GM19328 (cell line): ENCODE measurements at regions not wholly inside any gene's neighbourhood (a gene's known extent, or its start where the extent isn't known, plus 50 kb on each side); places are given as distances from the start of the nearest gene placed in this dataset.
"Not testable (repeated sequence)": the region's sequence is repeated elsewhere in the genome, so short reads cannot be mapped to it uniquely, and the experiment has no call there.

Source experiments
- ATAC-seq: cut with Tn5 transposase; IDR thresholded peaks from one replicate; pipeline ENCODE4 v1.9.1; 2021; ENCODE audit warnings: mild to moderate bottlenecking, moderate library complexity; ENCODE audit not compliant: unreplicated experiment

- ATAC-seq: no peak
Observed at GRCh38 chr2:41129988-41130387, 678.1 kb upstream of the SLC8A1 start.

DNA sequence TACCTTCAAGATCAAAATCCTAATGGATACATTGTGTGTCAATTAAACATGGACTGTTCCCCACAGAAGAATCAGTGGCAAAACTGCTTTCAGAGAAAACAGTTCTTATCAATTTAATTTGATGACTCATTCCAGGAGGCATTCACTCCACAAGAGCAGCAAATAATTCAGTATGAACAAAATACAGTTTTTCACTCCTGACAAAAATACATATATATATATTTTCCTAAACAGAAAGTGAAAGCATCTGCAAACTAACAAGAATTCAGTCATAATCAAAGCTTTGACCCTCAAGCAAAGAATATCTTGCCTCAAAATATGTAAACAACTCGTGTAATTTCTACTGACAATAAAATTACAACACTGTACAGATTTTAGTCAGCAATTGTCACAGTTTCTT lies 685.1 kb upstream of the SLC8A1 start:
- no peak for ATAC-seq

DNA sequence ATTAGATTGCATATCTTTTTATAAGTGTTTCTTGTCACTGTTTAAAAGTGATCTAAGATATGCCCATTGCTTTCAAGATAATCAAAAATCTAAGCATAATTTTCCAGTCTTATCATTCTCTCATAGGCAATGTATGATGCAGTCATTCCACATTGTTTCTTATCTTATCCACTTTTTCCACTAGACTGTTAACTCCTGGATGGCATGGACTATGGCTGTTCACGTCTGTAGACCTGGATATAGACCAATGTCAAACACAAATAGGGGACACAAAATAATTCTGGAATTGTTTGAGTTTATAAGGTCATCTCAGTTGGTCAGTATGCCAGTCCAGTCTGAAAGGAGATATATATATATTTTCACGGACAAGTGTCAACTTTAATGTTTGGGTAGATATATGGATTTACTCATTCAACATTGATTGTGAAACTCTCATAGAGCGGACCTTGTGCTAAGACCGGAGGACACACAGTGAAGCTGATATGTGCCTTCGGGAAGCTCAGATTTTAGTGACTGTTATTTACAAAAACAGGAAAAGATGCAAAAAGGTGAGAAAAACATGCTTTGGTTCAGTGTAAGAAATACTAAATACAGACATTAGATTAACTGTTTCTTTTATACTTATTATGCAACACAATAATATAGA lies 689.4 kb upstream of the SLC8A1 start:
- no peak for ATAC-seq

DNA sequence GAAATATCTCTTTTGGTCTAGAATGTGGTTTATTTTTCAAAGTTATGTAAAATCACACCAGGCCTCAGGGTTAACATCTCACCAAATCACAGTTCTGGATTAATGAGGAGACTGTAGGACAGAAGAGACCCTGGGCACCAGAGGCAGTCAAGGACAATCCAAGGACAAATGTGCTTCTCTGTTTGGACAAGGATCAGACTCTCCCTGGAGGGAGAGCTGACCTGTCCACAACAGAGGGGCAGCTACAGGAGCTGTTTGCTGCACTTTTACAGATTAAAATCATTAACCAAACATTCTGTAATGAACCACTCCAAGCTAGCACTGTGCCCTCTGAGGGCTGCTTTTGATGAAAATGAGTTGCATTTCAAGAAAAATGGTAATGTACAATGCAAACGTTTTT lies 690.6 kb upstream of the SLC8A1 start:
- ATAC-seq: no peak

DNA sequence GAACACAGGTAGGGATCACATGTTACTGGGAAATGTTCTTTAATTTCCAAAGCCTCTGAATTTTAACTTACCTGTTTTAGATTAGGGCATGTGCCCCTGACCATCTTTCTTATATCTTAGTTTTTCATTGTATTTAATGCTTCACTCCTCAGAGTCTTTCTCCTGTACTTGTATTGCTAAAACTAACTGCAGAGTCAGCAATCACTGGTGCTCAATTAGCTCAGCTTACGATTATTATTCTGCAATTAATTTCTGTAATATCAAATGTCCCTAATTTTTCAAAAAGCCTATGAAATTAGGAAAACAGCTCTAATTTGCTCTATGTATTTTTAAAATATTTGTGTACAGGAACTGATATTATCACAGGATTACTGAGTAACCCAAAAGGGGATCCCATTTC lies 693.2 kb upstream of the SLC8A1 start:
- ATAC-seq: no peak

DNA sequence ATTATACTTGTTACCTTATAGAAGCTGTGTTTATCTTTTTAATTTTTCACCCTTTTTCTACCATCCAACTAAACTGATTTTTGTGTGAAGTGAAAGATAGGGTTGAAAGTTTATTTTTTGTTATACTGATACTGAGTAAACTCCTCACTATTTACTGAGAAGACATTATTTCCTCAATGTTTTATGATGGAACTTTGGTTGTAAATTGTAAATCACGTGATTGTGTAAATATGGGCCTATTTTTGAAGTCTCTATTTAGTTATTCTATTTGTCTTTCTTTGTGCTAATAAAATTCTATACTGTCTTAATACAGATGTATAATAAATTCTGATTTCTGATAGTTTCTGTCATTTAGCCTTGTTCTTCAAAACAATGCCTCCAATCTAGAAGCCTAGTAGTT lies 697.2 kb upstream of the SLC8A1 start:
- ATAC-seq: no peak

- no peak for ATAC-seq
Observed at GRCh38 chr2:41151746-41152145, 699.9 kb upstream of the SLC8A1 start.

- no peak for ATAC-seq
Observed at GRCh38 chr2:41152318-41152717, 700.4 kb upstream of the SLC8A1 start.

DNA sequence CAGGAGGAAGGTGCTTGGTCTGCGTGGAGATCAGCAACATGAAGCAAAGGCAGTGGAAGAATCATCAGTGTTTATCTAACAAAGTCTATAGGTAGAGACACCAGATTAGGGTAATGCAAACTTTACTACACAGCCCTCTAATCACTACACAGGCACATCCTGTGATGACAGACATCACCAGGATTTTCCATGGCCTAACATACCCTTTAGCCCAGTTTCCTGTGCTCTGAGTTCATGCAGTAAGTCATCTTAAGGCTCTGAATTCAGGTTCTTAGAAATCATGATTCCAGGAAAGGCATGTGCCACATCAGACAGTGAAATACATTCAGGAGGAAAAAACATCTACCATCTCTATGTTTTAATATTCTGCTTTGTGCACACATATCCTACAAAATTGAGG lies 708.5 kb upstream of the SLC8A1 start:
- ATAC-seq: no peak

DNA sequence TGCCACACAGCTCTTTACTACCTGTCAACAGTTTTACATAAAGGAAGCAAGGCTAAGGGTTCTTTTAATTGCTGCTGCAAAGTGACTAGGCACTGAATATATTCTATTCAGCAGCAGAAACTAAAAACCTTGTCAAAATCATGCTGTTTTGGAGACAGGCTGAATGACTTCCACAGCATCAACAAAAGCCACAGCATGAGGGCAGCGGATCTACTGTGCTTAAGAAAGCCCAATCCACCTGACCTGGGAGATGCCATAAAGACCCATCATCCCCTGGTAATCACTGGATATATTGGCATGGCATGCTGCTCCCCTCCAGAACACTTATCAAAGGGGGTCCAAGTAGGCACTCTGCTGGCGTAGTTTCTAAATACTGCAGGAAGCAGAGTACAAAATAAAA lies 715.1 kb upstream of the SLC8A1 start:
- no peak for ATAC-seq

- no peak for ATAC-seq
Observed at GRCh38 chr2:41169744-41170143, 717.9 kb upstream of the SLC8A1 start.

DNA sequence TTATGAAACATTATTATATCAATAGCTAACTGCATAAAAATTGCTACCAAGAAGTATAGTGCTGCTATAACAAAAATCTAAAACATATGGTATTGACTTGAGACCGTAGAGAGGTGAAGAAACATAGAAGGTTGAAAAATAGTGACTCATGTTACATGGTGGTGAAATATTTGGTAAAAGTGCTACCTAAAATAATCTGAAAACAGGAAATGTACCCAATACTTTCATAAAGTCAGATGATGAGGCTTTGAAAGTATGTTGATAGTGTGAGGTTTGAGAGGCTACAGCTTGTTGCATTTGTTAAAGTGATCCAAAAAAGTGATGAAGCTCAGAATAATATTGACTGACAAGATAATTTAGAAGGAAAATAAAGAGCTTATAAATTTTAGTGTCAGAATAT lies 718.7 kb upstream of the SLC8A1 start:
- ATAC-seq: no peak

DNA sequence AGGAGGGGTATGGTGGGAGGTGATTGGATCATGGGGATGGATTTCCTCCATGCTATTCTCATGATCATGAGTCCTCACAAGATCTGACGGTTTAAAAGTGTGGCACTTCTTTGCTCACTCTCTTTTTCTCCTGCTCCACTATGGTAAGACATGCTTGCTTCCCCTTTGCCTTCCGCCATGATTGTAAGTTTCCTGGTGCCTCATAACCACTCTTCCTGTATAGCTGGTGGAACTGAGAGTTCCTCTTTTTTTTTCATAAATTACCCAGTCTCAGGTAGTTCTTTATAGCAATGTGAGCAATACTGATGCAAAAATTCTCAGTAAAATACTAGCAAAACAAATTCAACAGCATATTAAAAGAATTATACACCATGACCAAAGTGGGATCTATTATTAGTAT lies 728.5 kb upstream of the SLC8A1 start:
- ATAC-seq: no peak

DNA sequence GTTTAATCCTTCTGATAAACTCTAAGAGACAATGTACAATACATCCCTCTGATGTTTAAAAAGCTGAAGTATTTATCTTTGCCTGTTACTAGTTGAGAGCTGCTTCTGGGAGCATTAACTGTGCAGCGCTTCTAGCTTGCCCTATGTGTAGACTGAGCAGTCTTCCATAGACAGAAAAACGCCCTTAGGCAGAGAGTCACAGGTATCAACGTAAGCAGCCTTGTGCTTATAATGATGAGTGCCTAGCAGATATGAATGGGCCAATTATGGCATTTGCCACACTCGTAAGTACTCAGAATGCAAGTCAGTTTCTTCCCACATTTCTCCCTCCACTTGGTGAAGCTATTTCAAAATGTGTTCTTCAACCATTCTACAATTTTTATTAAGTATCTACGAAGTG lies 731.1 kb upstream of the SLC8A1 start:
- no peak for ATAC-seq

- no peak for ATAC-seq
Observed at GRCh38 chr2:41187376-41188122, 735.7 kb upstream of the SLC8A1 start.

DNA sequence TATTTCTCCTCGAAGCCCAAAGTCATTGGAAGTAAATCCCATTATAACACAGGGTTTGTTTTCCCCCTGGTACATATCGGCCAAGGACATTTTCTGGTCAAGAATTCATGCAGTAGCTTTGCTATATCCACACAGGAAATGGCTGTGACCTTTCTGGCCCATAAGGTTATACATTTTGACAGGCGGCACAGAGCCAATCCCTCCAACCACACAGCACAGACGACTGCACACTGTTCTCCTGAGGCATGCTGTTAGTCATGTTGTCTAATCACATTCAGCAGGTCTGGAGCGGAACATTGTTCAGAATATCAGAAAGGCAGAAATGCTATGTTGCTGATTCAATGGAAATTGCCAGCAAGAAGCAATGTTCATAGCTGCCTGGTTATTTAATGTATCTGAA lies 742.3 kb upstream of the SLC8A1 start:
- no peak for ATAC-seq

GRCh38 chr2:41197781-41198180 lies 745.9 kb upstream of the SLC8A1 start:
- no peak for ATAC-seq

DNA sequence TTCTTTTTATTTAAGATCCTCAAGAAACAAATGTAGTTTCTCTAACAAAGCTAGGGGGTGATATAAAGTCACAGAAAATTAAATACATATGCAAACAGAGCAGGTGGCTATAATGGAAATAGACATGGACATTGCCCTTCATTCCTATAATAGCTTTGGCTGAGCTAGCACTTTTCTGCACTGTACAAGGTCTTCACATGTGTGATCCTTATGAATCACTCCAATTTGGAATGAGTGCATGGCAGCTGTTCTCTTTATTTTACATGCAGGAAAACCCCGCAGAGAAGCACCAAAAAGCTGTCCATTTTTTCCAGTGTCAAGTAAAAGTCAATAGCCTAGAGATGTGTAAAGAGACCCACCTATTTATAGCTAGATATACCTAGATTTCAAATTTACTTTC lies 747.4 kb upstream of the SLC8A1 start:
- ATAC-seq: no peak

DNA sequence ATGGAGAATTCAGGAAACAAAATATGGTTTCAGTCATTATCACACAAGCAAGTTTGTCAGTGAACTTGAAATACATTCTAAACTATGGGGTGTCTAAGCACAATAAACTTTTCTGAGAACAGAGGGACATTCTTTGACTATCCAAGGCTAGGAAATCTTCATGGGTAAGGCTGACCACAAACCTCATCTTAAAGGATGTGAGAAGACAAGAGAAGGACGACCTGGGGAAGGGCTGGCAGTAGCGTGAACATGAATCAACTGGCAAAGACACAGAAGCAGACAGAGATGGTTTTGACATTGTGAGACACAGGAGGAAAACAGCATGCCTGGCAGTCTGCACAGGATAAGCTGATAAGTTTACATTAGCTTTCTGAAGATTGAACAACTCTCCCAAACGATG lies 752.4 kb upstream of the SLC8A1 start:
- no peak for ATAC-seq

DNA sequence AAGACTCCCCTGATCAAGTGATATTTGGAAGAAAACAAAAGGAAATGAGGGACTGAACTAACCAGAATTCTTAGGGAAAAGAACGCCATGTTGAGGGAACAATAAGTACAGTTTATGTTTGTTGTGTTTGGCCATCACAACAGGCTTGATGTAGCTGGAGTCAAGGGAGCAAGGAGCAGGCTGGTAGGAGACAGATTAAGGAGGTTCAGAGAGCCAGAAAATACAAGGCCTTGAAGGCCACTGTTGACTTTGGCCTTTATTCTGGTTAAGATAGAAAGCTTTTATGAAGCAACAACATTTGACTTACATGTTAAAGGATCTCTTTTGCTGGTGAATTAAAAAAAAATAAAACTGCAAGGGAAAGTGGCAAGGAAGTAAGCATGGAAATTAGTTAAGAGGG lies 754.1 kb upstream of the SLC8A1 start:
- ATAC-seq: no peak

DNA sequence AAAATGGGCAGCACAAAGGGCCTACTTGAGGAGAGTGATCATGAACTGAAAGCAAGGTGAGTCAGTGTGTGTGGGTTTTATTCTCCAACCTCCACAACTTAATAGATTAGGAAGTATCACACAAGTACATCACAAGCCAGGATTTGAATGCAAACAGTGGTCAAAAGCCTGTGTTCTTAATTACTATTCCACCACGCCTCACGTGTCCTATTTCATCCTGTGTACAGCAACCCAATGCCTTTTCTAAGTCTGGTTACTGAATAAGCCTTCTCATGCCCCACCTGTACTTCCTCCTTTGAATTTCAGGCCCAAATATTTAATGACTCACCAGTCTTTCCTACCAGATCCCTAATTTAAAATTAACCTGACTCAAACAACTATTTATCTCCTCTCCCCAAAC lies 755.7 kb upstream of the SLC8A1 start:
- no peak for ATAC-seq

DNA sequence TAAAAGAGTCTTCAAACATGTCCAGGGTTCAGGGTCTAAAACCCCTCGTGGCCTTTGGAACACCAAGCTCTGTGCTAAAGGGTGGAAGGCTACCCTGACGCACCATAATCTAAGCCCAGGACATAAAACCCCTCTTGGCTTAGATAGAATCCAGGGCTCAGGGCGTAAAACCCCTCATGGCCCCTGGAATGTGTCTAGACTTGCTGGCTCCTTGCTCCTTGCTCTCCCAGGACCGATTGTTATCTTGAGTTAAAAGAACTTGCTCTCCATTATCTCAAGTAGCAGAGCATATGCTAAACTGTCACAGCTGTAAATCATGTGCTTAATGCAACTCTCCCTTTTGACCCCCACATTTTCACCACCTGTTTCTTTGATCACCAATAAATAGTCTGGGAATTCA lies 758.1 kb upstream of the SLC8A1 start:
- not testable (repeated sequence) for ATAC-seq

GRCh38 chr2:41216978-41217377 lies 765.1 kb upstream of the SLC8A1 start:
- ATAC-seq: no peak
